NCI-H748 (cell line): ENCODE measurements at regions not wholly inside any gene's neighbourhood (a gene's known extent, or its start where the extent isn't known, plus 50 kb on each side); places are given as distances from the start of the nearest gene placed in this dataset.
"Not testable (repeated sequence)": the region's sequence is repeated elsewhere in the genome, so short reads cannot be mapped to it uniquely, and the experiment has no call there.

Experiments used
- DNase-seq: peaks from one replicate; lab custom pipeline; 2025; ENCODE audit not compliant: unreplicated experiment; lab: John Stamatoyannopoulos, UW

DNA sequence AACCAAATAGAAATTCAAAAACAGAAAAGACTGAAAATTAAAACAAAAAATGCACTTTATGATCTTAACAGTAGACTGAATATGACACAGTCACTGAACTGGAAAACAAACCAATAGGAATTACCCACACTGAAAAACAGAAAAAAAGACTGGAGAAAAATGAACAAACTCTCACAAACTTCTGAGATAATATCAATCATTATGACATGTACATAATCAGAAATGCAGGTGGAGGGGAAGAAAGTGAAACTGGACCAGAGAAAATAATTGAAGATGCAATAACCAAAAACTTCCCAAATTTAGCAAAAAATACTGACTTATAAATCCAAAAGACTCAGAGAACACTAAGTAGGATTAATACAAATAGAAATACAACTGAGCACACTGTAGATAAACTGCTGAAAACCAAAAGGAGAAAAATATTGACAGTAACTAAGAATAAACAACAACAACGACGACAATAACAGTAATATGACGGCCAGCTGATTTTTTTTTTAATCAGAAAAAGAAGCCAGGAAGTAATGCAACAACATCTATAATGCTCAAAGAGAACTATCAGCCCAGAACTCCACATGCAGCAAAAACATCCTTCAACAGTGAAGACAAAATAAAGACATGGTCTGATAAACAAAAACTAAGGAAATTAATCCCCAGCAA is 108.1 kb downstream of the ZFAND4 start:
- no peak for DNase-seq

DNA sequence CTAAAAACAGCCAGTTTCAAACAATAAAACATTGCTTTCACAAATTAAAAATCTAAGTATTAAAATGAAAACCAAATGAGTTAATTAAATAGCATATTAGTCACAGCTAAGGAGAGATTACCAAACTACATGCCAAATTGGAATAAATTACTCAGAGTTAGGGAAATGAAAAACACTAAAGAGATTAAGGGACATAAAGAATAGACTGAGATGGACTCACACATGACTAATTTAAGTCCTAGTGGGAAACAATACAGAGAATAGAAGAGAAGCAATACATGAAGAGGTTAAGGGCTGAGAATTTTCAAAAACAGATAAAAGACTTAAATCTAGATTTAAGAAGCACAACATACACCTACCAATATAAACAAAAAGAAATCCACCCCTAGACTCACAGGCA is 110.6 kb downstream of the ZFAND4 start:
- no peak for DNase-seq

DNA sequence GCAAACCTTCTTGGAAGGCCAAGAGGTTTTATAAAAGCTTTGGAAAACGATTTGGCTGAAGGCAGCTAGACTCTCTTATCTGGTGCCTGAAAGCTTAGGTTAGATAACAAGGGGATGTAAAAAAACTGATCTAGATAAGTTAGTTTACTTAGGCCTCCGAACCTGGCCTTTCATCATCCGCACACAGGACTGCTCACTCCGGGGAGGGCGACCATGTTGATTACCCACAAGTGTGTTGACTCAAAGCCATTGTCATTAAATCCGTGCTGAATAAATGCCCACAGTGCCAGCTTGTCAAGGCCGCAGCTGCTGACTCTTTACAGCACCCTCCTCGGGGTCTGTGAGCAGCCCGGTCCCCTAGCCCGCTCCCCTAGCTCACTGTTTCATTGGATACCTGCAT is 112.3 kb downstream of the ZFAND4 start:
- no peak for DNase-seq

DNA sequence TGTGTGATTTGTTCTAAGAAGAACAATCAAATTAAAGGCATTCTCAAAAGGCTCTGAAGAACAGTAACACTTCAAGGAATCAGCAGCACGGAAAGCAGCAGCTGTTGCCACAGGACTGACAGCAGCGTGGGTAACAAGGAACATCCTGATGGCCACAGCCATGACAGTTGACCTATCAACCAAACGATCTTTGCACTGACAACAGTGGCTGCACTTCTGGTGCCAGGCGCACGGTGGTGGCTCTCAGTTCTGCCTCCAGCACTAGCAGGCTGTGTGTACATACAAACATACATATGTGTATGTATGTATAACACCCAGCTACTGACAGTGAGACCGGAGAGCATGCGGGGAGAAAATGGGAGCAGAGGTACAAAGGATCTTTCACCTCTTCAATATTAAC is 114.1 kb downstream of the ZFAND4 start:
- no peak for DNase-seq

DNA sequence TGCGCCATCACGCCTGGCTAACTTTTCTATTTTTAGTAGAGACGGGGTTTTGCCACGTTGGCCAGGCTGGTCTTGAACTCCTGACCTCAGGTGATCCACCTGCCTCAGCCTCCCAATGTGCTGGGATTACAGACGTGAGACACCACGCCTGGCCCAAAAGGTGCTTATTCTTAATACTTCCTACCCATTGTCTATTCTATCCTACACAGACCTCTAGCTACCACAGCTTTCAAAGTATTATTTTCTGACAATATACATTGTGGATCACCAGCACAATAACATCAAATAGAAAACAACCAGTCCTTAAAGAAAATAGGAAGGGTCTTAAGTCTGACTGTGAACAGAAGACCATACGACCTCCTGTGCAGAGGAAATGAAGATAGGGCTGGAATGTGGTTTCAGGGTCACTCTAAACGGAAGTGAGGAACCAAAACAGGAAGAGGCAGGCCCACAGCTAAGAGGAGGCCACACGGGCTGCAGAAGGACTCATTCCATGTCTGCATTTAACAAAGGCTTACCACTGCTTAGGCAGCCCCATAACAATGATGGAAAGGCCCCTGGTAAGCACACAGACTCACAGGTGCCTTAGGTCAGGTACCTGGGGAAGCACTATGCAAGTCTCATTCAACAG is 115.2 kb downstream of the ZFAND4 start:
- no peak for DNase-seq

DNA sequence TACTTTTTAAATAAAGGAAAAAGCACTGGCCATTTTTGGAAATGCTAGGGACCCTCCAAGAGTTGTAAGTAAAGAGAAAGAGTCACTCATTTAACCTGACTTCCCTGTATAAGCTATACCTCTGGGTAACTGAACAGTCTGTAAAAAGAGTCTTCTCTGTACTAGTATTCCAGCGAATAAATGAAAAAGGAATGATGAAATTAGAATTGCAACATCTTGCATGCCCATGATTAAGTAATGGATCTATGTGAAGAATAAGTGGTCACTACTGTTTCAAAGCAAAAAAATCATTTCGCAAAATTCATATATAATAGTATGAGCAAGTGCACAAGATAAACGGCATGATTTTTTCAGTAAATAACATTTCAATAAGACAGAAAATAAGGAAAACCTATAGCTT is 116.8 kb downstream of the ZFAND4 start:
- DNase-seq = no peak

DNA sequence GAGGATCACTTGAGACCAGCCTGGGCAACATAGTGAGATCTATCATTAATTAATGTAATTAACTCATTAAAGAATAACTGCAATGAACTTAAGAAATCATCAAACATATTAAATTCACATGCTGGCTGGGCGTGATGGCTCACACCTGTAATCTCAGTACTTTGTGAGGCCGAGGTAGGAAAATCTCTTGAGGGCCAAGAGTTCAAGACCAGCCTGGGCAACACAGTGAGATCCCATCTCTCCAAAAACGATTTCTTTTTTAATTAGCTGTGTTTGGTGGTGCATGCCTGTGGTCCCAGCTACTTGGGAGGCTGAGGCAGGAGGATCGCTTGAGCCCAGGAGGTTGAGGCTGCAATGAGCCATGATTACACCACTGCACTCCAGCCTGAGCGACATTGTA is 117.2 kb downstream of the ZFAND4 start:
- DNase-seq = not testable (repeated sequence)

DNA sequence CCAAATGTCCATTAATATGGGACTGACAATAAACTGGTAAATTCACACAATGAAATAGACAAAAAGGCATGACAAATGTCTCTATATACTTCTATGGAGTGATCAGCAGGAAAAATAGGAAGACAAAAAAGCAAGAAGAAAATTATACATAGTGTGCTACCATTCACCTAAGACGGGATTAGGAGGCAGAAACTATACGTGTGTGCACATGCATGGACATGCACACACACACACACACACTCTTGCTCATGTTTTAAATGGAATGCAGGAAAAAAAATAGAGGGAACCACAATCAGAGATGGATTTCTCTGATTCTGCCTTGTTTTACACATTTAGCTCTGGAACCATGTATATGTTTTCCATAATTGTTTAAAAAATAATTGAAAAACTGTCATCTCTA is 119.0 kb downstream of the ZFAND4 start:
- no peak for DNase-seq

DNA sequence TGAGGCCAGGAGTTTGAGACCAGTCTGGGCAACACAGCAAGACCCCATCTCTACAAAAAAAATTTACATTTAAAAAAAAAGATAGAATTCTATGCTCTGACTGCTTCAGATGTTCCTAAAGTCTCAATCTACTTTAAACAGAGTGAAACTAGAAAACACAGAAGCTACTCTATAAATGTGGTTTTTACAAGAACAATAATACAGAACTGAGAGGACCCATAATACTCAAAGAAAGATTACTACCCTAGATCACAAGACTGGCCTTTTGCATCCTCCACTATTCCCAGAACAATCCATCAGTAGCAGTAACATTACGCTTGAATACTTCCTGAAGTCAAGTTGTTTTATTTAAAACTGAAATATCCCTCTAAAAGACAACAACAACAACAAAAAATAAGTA is 119.4 kb downstream of the ZFAND4 start:
- no peak for DNase-seq

DNA sequence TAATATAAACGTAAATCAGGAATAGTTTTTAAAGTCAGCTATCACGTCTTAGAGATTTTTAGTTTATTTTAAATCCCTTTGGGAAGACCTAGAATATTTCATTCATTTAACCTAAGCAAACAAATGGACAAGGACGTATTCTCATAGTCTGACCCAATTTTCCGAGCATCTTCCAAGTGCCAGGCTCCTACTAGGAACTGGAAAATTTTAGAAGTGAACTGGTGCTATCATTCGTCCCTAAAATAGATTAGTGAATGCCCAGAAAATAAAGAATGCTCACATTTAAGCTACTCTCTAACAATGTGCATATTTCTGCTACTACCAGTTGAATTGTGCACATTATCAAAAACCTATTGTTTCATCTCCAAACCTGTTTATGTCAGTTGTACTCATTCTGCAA is 120.1 kb downstream of the ZFAND4 start:
- no peak for DNase-seq

DNA sequence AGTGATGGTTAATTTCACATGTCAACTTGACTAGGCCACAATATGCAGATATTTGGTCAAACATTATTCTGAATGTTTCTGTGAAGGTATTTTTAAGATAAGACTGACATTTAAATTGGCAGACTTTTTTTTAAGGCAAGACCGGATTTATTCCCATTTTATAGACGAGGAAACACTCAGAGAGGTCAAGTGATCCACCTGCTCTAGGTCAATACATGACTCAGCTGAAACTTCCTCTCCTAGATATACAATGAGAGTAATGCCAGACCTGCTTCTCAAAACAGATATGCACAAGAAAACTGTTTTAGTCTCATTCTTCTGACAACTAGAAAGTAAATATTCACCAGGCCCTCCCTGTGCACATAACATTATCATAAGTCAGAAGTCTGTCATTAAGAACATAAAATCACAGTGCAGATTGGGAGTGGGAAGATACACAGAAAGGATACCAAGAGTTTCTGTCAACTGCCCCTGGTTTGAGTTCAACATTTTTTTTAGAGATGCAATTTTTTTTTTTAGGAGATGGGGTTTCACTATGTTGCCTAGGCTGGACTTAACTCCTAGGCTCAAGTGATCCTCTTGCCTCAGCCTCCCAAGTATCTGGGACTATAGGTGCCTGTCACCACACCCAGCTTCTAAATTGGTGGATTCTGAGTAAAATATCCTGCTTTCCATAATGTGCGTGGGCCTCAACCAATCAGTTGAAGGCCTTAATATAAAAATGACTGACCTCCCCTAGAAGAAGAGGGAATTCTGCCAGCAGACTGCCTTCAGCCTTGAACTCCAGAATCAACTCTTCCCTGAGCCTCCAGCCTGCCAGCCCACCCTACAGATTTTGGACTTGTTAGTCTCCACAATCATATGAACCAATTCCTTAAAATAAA is 121.4 kb downstream of the ZFAND4 start:
- no peak for DNase-seq

DNA sequence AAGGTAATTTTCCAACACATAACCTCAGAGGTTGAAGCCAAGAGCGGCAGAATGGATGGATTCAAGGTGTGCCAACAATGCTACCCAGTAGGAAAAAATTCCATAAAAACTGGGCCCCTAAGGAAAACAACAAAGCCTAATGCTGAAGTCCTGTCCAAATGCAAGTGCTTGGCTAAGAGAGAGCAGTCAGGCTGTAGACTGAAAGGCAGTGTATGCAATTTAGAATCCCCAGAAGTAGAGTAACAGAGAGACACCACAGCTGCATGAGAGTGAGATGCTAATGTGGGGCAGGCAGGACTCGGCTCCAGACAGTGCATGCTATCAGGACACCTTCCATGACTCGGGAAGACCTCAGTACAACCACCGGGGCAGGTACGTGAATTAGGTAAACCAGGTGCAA is 124.5 kb downstream of the ZFAND4 start:
- DNase-seq = no peak

DNA sequence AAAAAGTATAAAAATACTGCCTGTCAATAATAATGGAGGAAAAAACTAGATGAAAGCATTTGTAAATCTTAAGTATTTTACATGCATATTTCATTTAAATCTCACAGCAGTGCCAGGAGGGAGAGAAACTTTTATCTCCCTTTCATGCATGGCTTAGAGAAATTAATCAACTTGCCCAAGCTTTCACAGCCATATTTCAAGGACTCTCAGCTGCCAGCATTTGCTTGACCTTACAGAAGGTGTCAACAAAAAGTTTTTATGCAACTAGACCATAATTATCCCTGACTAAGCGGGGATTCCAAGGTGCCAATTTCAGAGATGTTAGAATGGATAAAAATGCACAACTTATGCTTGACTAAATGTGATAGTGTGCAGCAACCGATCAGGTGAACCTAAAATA is 125.4 kb downstream of the ZFAND4 start:
- no peak for DNase-seq

DNA sequence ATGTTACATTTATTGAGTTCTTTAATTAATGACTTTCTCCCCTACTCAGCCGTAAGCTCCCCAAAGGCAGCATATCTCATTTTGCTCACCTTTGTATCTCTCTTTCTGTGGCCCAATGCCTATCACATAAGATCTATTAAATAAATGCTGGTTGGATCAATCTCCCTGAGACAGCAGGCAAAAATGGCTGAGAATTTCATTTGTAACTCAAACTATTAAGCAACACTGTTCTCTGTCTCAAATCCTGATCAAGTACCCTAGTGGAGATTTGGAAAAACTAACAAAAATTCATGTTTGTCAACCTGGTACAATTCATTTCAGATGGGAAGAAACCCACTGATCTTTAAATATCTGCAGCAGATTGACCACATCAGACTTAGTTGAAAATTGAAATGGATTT is 127.4 kb downstream of the ZFAND4 start:
- no peak for DNase-seq

DNA sequence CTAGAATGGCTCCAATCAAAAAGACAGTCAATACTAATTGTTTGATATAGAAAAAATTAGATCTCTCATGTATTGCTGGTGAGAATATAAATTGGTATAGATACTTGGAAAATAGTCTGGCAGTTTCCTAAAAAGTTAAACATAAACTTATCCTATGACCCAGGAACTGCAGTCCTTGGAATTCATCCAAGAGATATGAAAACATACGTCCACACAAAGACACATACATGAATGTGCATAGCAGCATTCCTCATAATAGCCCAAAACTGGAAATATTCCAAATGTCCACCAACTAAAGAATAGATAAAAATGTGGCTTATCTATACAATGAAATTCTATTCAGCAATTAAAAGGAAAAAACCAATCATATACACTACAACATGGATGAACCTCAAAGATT is 128.4 kb downstream of the ZFAND4 start:
- no peak for DNase-seq

DNA sequence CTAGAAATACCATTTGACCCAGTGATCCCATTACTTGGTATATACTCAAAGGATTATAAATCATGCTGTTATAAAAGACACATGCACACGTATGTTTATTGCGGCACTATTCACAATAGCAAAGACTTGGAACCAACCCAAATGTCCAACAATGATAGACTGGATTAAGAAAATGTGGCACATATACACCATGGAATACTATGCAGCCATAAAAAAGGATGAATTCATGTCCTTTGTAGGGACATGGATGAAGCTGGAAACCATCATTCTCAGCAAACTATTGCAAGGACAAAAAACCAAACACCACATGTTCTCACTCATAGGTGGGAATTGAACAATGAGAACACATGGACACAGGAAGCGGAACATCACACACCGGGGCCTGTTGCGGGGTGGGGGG is 131.5 kb downstream of the ZFAND4 start:
- not testable (repeated sequence) for DNase-seq

DNA sequence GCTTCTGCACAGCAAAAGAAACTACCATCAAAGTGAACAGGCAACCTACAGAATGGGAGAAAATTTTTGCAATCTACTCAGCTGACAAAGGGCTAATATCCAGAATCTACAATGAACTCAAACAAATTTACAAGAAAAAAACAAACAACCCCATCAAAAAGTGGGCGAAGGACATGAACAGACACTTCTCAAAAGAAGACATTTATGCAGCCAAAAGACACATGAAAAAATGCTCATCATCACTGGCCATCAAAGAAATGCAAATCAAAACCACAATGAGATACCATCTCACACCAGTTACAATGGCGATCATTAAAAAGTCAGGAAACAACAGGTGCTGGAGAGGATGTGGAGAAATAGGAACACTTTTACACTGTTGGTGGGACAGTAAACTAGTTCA is 132.0 kb downstream of the ZFAND4 start:
- DNase-seq = not testable (repeated sequence)

DNA sequence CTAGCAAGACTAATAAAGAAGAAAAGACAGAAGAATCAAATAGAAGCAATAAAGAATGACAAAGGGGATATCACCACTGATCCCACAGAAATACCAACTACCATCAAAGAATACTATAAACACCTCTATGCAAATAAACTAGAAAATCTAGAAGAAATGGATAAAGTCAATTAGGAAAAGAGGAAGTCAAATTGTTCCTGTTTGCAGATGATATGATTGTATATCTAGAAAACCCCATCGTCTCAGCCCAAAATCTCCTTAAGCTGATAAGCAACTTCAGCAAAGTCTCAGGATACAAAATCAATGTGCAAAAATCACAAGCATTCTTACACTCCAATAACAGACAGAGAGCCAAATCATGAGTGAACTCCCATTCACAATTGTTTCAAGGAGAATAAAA is 133.0 kb downstream of the ZFAND4 start:
- not testable (repeated sequence) for DNase-seq

DNA sequence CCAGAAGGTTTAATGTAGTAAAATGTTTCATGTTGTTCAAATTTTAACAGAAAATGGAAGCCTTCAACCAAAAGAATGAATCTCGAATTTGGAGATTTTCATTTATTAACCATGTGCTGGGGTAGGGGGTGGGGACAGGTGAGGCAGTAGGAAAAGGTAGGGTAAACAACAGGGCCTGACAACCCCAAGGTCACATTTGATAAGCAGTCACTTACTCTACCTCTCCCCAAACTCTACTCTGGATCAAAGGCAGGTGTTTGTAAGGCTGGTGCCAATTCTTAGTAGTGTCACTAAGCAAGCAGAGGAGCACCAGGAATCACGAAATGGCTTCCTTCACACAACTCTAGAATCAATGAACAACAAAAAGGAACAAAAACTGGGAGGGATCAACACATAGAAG is 138.0 kb downstream of the ZFAND4 start:
- DNase-seq = no peak

DNA sequence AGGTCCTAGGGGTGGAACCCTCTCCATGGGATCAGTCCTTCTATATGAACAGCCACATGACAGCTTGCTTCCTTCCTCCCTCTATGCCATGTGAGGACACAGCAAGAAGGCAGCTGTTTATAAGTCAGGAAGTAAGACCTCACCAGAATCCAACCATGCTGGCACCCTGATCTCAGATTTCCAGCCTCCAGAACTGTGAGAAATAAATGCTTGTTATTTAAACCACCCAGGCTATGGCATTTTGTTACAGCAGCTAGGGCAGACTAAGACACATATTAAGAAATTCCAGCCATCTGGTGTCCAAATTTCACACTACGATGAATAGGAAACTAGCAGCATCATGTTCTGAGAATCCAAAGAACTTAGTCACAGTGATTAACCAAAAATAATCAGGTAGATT is 140.1 kb downstream of the ZFAND4 start:
- no peak for DNase-seq

DNA sequence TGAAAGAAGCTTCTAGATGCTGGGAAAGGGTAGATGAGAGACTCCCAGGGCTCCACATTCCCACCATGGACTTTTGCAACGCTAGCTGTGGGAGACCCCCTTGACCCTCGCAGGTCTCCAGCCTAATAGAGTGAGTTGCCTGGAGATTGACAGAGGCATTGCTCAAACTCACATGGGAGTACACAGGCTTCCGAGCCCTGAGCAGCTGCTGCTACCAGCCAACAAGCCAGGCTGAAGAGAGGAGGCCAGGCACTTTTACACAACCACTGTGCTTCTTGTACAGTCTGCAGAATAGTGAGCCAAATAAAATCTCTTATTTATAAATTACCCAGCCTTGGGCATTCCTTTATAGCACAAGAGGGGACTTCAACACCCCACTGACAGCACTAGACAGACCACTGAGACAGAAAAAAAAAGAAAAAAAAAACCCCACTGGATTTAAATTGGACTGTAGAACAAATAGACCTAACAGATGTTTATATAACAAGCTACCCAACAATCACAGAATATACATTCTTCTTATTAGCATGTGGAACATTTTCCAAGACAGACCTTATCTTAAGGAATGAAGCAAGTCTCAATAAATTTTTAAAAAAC is 146.2 kb downstream of the ZFAND4 start:
- no peak for DNase-seq

DNA sequence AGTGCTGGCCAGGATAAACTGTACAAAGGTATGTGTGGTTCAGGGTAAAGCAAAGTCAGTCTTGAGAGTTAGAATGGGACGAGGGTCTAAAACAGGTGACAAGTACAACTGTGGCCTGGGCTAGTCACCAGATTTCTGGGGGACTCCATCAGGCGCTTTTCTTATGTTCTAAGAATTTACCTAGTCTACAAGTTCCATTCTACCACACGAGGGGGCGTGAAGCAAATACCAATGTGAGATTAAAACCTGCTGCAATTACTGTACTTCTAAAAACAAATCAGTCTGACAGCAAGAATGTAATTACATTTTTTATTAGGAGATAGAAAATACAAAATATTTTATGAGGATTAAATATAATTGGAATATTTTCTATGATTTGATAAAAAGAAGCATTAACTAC is 146.5 kb downstream of the ALOX5 start:
- no peak for DNase-seq
